Activated naive CD8-positive, alpha-beta T cell treated with anti-CD3 and anti-CD28 coated beads, Interleukin-2, amount 10 ng/mL, durations not matched to agents 7 days and 5 days (primary cell): ENCODE measurements at regions not wholly inside any gene's neighbourhood (a gene's known extent, or its start where the extent isn't known, plus 50 kb on each side); places are given as distances from the start of the nearest gene placed in this dataset.

Experiments
- ATAC-seq: fragments of 150-1000 bp; cut with Tn5 transposase; one replicate; pipeline ENCODE4 v1.10.0; 2021; ENCODE audit warnings: low read depth, moderate library complexity
- POLR2A ChIA-PET: fragments of 350-600 bp; sonication (Branson Sonifier 250); formaldehyde crosslinking; loops from one replicate; lab custom pipeline; 2021; ENCODE audit warnings: antibody characterized with exemption; lab: Charles Lee
- DNase-seq: peaks from one replicate; pipeline ENCODE4 v3.0.0; 2021
- H3K27ac Mint-ChIP-seq: one replicate; pipeline ENCODE4 v1.8.0; 2022; ENCODE audit warnings: mild to moderate bottlenecking, mixed read lengths
- H3K27me3 Mint-ChIP-seq: one replicate; pipeline ENCODE4 v1.8.0; 2022; ENCODE audit warnings: mild to moderate bottlenecking, moderate library complexity, mixed read lengths
- H3K36me3 Mint-ChIP-seq: one replicate; pipeline ENCODE4 v1.8.0; 2021; ENCODE audit warnings: mild to moderate bottlenecking, mixed read lengths
- H3K4me1 Mint-ChIP-seq: one replicate; pipeline ENCODE4 v1.8.0; 2021; ENCODE audit warnings: mixed read lengths
- H3K4me3 Mint-ChIP-seq: one replicate; pipeline ENCODE4 v1.8.0; 2022; ENCODE audit warnings: mild to moderate bottlenecking, moderate library complexity, mixed read lengths
- H3K9me3 Mint-ChIP-seq: one replicate; pipeline ENCODE4 v1.8.0; 2021; ENCODE audit warnings: mixed read lengths

- no peaks in the 10 kb centered on the region for H3K9me3 Mint-ChIP-seq
- DNase-seq (no peak), ATAC-seq (no peak)
- POLR2A ChIA-PET, result no interaction called here
- H3K36me3 Mint-ChIP-seq, result no peaks in the 10 kb centered on the region
- no peaks in the 10 kb centered on the region for H3K4me1 Mint-ChIP-seq
- no peak overlapping the region for H3K4me3 Mint-ChIP-seq
- peaks cover 22% of the 10 kb centered on the region for H3K27me3 Mint-ChIP-seq
- no peak overlapping the region for H3K27ac Mint-ChIP-seq
Measured at GRCh38 chr15:37880835-37881153, 53.6 kb upstream of the TMCO5A start.

GRCh38 chr15:37881237-37882013, 53.0 kb upstream of the TMCO5A start:
- POLR2A ChIA-PET, result no interaction called here
- Mint-ChIP-seq H3K36me3 (no peaks in the 10 kb centered on the region), H3K27me3 (peaks cover 21% of the 10 kb centered on the region), H3K27ac (no peak overlapping the region), H3K4me3 (no peak overlapping the region), H3K9me3 (no peaks in the 10 kb centered on the region), H3K4me1 (no peaks in the 10 kb centered on the region)
- no peak for DNase-seq
- no peak for ATAC-seq

- Mint-ChIP-seq H3K4me3 (no peak overlapping the region), H3K4me1 (no peaks in the 10 kb centered on the region), H3K36me3 (no peaks in the 10 kb centered on the region), H3K9me3 (no peaks in the 10 kb centered on the region), H3K27me3 (peaks cover 18% of the 10 kb centered on the region), H3K27ac (no peak overlapping the region)
- POLR2A ChIA-PET, result no interaction called here
- no peak for ATAC-seq
- no peak for DNase-seq
Measured at GRCh38 chr15:37882640-37883039, 51.8 kb upstream of the TMCO5A start.
